ENCODE measurements at regions not wholly inside any gene's neighbourhood (a gene's known extent, or its start where the extent isn't known, plus 50 kb on each side); places are given as distances from the start of the nearest gene placed in this dataset.

DNA sequence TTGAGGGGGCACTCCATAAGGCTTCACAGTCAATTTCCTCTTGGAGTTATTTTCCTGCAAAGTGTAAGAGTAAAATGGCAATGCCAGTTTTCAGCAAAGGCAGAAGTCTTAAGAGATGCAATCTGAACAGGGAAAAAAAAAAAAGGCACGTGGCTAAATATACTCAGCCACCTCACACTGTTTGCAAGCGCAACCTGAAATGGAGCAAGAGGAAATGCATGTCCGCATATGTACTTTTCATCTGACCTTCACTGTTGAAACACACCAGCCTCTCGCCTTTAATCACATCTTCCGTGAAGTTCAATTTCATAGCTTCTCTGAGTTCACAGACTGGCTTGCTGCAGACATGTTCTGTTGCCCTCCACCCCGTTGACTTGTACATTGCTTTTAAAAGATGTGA is 101.4 kb downstream of the KATNIP start:
- TF ChIP-seq, protein P1, sequence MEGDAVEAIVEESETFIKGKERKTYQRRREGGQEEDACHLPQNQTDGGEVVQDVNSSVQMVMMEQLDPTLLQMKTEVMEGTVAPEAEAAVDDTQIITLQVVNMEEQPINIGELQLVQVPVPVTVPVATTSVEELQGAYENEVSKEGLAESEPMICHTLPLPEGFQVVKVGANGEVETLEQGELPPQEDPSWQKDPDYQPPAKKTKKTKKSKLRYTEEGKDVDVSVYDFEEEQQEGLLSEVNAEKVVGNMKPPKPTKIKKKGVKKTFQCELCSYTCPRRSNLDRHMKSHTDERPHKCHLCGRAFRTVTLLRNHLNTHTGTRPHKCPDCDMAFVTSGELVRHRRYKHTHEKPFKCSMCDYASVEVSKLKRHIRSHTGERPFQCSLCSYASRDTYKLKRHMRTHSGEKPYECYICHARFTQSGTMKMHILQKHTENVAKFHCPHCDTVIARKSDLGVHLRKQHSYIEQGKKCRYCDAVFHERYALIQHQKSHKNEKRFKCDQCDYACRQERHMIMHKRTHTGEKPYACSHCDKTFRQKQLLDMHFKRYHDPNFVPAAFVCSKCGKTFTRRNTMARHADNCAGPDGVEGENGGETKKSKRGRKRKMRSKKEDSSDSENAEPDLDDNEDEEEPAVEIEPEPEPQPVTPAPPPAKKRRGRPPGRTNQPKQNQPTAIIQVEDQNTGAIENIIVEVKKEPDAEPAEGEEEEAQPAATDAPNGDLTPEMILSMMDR (IDR thresholded peaks at IDR 0.05), result no peak
- no peak for TF ChIP-seq EP300 (IDR thresholded peaks at IDR 0.05)
